ENCODE measurements at regions not wholly inside any gene's neighbourhood (a gene's known extent, or its start where the extent isn't known, plus 50 kb on each side); places are given as distances from the start of the nearest gene placed in this dataset.

DNA sequence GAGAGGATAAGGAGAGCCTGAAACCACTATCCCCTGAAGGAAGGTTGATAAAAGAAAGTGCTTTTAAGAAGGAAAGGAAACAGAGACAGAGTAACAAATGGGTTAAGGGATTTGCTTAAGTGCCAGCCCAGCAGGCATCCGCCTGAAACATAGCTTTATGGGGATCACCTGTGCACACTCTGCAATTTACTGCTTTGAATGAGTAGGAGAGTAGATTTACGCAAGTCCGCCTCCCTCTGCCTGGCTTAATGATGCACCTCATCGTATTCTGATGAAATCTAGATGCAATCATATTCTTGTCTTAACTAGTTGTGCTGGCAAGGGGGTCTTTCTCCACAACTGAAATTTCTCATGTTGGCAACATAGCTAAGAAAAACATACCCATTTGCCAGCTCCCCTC lies 101.1 kb upstream of the ID4 start:
- no peak for DNase-seq (ENCODE audit: low spot score)

- no peak for DNase-seq (ENCODE audit: low spot score)
Measured at GRCh38 chr6:19738010-19738409, 99.2 kb upstream of the ID4 start.

GRCh38 chr6:19749722-19750121 lies 87.4 kb upstream of the ID4 start:
- no peak for DNase-seq (ENCODE audit: low spot score)

GRCh38 chr6:19752746-19753145 lies 84.4 kb upstream of the ID4 start:
- no peak for DNase-seq (ENCODE audit: low spot score)

DNA sequence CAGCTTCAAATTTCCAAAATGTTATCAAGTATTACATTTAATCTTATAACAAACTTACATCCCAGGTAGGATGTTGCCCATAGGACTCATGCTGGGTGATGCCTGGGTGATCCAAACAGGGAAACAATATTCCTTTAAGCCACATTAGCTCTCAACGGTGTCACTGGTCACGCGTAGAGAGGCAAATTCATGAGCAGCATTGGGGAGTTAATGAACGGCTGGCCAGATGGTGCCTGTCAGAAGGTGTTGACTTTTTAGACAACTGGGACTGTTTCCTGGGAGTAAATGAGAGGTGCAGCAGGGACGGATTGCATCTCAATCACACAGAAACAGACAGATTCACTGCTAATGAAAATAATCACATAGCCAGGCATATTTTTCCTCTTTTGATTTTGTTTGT lies 83.3 kb upstream of the ID4 start:
- no peak for DNase-seq (ENCODE audit: low spot score)

GRCh38 chr6:19754686-19755085 lies 82.5 kb upstream of the ID4 start:
- no peak for DNase-seq (ENCODE audit: low spot score)

GRCh38 chr6:19755181-19755580 lies 82.0 kb upstream of the ID4 start:
- DNase-seq (ENCODE audit: low spot score) = no peak

DNA sequence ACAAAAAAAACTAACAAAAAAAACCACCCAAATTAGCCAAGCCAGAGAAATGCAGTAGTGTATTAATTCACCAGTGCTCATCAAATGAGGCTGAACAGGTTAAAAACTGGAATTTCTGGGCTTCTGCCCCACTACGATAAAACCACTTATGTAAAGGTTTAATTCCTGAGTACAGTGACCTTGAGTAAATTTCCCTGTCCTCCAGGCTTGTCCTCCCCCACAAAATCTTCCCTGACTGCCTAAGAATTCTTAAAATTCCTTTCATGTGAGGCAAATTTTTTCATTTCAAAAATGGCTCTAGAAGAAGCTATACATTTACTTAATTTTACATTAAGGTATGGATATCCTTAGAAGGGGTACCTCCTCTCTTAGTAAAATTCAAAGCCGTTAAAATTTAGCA lies 80.1 kb upstream of the ID4 start:
- DNase-seq (ENCODE audit: low spot score) = no peak

- no peak for DNase-seq (ENCODE audit: low spot score)
Measured at GRCh38 chr6:19759117-19759880, 77.9 kb upstream of the ID4 start.

- no peak for DNase-seq (ENCODE audit: low spot score)
Measured at GRCh38 chr6:19761121-19761520, 76.0 kb upstream of the ID4 start.

DNA sequence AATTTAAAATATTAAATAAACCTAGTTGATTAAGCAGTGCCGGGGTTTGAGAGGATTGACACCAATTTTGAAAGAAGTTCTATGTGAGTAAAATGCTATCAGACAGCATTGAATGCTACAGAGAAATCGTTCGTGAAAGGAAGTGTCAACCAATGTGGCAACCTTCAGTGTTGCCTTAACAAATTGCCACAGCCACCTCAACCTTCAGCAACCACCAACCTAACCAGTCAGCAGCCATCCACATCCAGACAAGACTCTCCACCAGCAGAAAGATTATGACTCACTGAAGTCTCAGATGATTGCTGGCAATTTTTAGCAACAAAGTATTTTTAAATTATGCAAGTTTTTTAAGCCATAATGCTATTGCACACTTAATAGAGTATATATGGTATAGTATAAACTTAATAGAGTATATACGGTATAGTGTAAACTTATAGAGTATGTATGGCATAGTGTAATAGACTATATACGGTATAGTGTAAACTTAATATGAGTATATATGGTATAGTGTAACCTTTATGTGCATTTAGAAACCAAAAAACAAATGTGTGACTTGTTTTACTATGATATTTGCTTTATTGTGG lies 65.3 kb upstream of the ID4 start:
- DNase-seq (ENCODE audit: low spot score) = no peak

- DNase-seq (ENCODE audit: low spot score) = peak; percentile 32
Measured at GRCh38 chr6:19772891-19773290, 64.3 kb upstream of the ID4 start.

DNA sequence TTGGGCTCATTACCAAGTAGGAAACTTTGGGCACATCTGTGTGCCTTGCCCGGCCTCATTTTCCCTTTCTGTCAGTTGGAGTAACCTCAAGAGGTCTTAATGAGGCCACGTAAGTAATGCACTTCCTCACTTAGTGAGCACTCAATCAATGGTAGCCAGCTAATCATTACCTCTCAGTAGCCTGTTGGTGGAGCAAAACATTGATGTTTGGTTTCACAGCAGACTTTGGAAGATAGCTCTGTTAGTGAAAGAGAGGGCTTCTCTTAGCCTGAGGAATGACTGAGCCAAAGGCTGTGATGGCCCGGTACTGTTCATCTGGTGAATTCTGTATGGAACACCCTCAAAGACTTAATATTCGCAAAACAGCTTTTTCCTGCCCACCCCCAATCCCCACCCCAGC lies 55.9 kb upstream of the ID4 start:
- DNase-seq (ENCODE audit: low spot score) = no peak

GRCh38 chr6:19782588-19782987 lies 54.6 kb upstream of the ID4 start:
- no peak for DNase-seq (ENCODE audit: low spot score)

Data from NAMALWA (cell line).